Medulla oblongata (tissue), 1 donor: ENCODE measurements at regions not wholly inside any gene's neighbourhood (a gene's known extent, or its start where the extent isn't known, plus 50 kb on each side); places are given as distances from the start of the nearest gene placed in this dataset.

Experiments used
- DNase-seq: peaks from one replicate; pipeline ENCODE4 v3.0.0-alpha.2; 2015; ENCODE audit errors: extremely low spot score

GRCh38 chr2:16257322-16258028 lies 317.1 kb downstream of the MYCN start:
- no peak for DNase-seq

DNA sequence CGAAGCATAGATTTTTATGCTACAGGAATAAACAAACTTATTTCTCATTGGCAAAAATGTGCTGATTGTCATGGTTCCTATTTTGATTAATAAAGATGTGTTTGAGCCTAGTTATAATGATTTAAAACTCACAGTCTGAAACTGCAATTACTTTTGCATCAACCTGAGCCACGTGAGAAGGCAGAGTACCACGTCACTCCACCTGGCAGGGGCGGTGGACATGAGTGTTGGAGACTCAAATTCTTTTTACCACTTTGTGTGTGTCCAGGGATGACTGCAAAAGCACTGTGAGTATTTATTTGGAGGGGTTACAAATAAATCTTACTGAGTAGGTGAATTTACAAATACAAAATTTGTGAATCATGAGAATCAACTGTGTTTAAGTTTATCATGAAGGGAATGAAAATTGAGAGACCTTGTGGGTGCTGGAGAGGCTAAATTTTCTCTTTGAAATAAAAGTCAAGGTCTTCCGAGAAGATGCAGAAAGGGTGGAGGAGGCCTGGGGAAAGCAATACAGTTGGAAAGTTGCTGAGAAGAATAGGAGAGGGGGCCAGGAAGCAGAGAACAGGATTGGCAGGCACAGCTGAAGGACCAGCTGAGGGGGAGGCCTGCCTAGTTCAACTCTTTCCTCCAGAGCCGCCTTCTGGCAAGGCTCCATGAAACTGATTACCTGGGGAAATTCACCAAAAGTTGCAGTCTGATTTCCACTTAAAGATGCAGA lies 316.4 kb downstream of the MYCN start:
- no peak for DNase-seq

DNA sequence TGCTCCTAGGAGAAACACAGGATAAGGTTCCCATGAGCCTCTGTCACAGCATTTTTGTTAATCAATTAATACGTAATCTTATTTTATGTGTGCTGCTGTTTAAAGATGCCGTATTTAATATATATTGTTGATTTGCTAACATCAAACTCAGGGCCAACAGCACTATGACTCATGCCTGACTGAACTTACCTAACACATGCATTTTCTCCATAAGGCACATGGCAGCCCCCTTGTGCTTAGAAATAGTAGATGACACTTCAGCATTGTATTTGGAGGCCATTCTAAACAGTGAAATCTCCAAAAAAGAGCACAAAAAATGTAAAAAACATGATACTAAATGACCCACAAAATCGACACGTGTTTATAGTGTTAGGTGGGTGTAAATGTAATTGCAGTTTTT lies 314.8 kb downstream of the MYCN start:
- DNase-seq = no peak

GRCh38 chr2:16254356-16254965 lies 314.1 kb downstream of the MYCN start:
- no peak for DNase-seq

DNA sequence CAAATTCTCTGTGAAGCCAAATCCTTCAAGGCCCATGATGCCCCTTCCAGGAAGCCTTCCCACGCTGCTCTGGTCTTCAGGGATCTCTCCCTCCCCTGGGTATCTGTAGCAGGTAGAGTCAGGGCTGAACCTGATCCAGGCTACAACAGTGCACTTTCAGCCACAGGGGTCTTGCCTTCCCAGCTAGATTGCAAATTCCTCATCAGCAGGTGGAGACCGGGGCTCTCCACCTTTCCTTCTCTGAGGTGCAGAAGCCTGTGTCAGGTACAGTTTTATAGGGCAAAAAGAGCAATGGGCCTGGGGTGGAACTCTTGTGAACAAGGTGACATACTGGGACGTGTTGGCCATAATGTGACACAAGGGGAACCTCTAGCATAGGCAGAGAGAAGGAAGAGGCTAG lies 312.9 kb downstream of the MYCN start:
- DNase-seq = no peak

DNA sequence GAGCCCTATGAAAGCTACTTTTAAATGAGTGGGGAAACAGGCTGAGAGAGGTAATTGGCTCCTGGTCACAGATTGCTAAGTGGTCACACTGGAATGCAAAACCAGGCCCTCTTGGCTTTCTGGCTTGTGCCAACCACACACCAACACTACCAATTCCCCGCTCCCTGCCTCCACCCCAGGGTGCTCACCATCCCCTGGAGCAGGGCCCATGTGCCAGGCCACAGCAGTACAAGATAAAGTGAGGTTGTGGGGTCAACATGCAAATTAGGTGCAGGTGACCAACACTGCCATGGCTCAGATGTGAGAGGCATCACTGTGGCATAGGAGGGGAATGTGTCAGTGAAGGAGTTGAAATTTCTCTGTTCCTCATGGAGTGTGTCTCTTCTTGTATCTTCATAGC lies 312.5 kb downstream of the MYCN start:
- DNase-seq = no peak

GRCh38 chr2:16252251-16252650 lies 311.9 kb downstream of the MYCN start:
- DNase-seq = no peak

DNA sequence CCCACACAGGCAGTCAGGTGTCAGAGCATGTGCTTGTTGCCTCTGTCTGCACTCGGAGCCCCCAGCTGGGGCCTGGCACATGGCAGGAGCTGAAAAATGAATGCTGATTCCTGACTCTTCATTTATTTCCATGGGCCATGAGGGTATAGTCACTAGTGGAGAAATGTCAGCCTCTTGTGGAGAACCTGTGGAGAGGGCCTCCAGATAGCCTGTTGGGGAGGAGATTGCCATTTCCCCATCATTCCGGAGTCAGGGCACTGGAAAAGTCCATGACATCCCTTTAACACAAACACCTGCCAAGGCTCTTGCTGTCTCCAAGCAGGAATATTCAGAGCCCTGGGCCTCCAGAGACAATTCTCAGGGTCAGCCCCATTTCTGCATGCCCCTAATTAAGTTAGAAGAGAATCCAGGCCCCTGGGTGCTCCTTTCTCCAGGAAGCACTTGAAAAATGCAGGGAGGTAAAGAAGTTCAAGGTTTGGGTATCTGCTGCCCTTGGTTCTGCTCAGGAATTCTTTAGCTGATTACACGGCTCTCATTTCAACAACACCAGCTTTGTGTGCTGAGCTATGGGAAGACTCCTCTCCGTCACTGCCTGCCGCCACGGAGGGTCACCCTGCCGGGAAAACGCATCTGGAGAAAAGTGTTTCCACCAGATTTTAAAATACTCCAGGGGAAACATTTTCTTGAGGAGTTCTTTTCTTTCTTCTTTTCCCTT lies 311.3 kb downstream of the MYCN start:
- DNase-seq = no peak

DNA sequence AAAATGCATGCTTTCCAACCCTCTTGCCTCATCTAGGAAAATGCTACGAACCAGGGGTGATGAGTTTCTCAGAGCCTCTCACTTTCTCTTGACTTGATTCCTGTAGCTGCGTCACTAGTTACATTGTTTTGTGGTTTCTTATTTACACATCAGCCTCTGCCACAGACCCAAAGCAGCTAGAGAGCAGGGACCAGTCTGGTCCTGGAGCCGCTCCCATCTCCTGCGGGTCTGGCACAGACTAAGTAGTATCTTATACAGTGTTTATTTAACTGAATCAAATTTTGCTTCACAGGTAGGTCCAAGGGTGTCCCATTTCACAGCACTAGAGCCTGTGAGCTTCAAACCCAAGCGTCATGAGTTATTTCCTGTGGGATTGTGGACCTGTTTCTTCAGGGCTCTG lies 310.5 kb downstream of the MYCN start:
- DNase-seq = no peak

DNA sequence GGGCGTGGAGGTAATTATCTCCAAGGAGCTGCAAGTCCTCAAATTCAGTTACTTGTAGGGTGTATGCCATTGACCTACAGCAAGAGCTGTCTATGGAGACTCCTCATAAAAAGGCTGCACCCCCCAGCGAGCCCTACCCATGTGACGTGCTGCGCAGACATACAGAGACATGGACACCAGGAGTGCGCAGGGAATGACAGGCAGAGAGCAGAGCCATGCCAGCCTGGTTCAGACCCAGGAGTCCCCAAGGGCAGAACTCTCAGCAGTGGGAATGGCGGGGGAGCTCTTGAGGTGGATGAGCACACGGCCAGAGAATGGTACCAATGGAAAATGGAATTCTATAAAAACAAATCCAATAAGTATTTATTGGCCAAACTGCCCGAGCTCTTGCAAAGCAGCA lies 310.1 kb downstream of the MYCN start:
- no peak for DNase-seq

GRCh38 chr2:16250056-16250425 lies 309.7 kb downstream of the MYCN start:
- DNase-seq = no peak

- DNase-seq = no peak
These were observed 309.1 kb downstream of the MYCN start for GRCh38 chr2:16249246-16250055.

GRCh38 chr2:16248571-16249105 lies 308.3 kb downstream of the MYCN start:
- no peak for DNase-seq

DNA sequence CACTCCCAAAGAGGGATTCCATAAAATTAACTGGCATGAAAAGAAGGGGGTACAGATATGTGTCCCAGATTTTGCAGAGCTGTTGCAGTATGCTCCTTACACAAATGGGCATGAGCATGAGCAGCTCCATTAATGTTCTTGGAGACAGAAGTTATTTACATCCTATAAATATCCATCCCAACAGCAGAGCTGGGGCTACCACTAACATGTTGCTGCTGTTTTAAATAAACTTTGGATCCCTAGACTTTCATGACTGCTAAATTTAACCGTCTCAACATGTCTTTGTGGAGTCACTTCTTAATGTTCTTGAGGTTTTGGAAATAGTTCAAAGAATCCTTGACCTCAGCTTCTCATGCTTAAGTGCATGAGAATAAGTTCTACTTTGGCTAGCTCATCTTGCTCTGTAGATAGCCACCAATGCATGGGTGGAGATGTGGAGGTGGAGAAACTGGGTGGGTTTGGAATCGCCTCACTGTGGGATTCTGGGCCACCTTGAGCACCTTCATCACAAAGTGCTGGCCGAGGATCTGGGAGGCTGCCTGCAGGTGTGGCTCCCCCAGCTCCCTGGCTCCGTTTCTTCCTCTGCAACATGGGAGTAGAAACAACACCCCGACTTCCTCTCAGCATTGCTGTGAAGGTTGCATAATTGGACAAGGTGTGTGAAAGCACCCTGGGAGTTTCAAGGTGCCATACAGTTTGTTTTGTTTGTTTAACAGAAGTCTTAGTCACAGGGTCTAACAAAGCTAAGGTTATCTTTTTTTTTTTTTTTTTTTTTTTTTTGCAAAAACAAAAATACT lies 307.2 kb downstream of the MYCN start:
- DNase-seq = no peak

DNA sequence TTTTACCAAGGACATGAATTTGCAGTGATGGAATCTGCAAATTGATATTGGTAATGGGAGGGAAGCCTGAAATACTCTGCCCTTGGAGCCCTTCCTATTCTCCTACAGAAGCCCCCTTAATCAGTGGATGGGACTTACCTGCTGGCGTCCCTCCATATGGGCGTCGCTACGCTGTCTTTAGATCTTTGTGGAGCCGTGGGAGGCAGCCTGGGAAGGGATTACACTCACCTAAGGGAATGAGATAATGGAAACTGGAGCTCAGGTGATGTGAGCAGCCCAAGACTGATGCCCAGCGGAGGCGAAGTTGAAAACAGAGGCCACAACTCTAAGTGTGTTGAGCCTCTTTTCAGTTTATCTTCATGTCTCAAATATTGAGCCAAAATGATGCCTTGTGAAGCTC lies 306.6 kb downstream of the MYCN start:
- no peak for DNase-seq

GRCh38 chr2:16246281-16246850 lies 306.0 kb downstream of the MYCN start:
- no peak for DNase-seq

GRCh38 chr2:16245481-16246054 lies 305.2 kb downstream of the MYCN start:
- DNase-seq = no peak

- no peak for DNase-seq
These were observed 304.6 kb downstream of the MYCN start for GRCh38 chr2:16244966-16245320.

DNA sequence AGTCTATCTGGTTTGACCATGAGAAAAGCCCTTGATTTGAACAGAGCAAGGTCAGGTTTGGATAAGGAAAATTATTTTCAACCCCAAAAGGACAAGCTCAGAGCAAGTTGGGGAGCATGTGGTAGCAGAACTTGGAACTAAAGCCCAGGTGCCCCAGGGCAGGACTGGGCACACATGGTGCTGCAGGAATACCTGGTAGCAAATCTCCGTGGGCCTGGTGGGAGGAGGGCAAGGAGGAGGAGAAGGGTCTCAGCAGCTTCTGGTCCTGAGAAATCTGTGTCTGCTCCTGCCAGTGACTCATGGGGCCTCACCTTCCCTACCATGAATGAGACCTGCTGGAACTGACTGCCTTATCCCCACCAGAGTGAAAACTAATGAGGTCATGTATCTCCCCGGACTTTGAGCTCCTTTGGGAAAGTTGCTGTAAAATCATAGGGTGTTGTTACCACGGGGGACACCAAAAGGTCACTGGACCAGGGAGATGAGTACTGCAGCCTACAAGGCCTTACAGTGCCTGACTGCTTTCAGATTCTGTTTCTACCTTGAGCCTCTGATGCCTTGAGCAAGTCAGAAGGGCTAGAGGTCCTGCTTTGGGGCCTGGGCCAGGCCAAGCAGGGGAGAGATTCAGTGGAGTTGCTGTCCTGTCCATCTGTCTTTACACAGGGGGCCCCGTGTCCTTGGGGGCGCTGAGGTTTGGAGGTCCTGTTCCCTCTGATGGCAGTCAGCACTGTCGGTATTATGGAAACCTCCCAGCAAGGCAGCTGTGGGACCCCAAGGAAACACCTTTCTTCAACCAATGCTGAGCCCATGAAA lies 304.0 kb downstream of the MYCN start:
- no peak for DNase-seq
